HG03095 (cell line): ENCODE measurements at regions not wholly inside any gene's neighbourhood (a gene's known extent, or its start where the extent isn't known, plus 50 kb on each side); places are given as distances from the start of the nearest gene placed in this dataset.
"Not testable (repeated sequence)": the region's sequence is repeated elsewhere in the genome, so short reads cannot be mapped to it uniquely, and the experiment has no call there.

Source experiments
- ATAC-seq: cut with Tn5 transposase; IDR thresholded peaks from one replicate; pipeline ENCODE4 v1.9.1; 2021; ENCODE audit warnings: moderate library complexity; ENCODE audit not compliant: unreplicated experiment

- ATAC-seq = no peak
Observed at GRCh38 chr13:69283301-69283700, 824.3 kb upstream of the ATXN8OS start.

- no peak for ATAC-seq
Observed at GRCh38 chr13:69280399-69280798, 827.2 kb upstream of the ATXN8OS start.

DNA sequence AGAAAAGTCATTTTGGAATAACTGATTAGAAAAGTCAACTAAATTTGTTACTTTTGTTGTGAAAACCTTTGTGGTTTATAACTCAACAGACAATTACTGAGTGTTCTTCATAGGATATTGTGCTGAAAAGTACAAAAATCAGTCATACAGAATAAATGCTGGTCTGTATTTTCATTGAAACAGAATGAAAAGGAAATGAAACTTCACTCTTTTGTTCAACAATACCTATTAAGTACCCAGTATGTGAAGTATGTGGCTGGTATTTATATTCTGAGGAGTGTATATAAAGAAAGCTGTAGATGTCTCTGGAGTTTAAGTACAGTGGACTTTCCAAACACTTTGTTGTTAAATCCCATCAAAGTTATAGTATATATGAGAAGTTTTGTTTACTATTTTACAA lies 828.4 kb upstream of the ATXN8OS start:
- ATAC-seq = no peak

- ATAC-seq = no peak
Observed at GRCh38 chr13:69274231-69274630, 833.4 kb upstream of the ATXN8OS start.

DNA sequence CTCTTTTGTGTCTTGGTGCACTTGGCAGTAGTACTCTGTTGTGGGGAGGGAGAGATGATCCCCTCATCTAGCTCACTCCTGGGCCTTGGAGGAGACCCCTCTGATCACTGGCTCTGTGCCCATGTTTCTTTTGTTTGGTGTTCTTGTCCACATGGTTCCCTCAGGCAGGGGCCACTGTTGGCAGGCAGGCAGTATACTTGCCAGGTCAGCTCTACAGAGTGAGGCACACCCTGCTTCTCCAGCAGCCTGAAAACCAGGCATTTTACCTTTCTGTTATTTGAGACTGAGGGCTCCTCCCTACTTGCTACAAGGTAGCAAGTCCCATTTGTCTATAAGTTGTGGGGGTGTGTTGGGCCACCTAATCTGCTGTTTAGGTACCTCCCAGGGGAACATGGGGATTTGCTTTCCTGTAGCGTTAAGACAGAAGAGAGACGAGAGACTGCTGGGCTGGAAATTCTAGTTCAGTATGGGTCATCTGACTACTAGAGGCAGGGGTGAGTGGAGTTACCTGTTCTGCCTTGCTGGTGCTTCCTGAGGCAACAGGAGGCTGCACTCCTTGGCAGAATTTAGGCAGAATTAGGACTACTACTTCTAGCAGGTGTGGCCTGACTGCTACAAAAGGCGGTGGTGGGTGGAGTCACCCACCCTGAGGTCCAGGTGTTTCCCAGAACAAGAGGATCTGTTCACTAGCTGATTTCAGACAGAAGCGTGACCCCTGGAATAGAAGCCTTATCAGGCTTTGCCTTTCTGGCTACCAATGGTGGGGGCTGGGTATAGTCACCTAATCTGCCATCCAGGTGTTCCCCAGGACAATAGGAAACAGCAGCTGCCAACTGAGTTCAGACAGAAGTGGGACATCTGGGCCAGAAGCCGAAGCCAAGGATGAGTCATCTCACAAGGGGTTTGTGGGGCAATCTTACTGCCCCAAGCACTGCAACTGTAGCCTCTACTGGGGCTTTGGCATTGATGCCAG lies 843.0 kb upstream of the ATXN8OS start:
- no peak for ATAC-seq

- no peak for ATAC-seq
Observed at GRCh38 chr13:69243366-69243765, 864.3 kb upstream of the ATXN8OS start.

DNA sequence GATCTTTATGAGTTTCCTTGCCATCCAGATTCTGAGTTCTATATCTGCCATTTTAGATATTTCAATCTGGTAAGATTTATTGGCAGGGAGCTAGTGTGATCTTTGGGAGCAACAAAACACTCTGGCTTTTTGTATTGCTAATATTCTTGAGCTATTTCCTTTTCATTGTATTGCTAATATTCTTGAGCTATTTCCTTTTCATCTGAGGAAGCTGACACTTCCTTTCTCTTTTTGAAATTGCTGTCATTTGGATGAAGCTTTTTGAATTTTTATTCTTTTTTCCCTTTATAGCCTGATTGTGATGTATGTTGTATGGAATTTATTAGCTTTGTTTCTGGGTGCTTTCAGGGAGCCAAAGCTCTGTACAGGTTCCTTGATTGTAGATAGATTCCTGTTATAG lies 873.5 kb upstream of the ATXN8OS start:
- no peak for ATAC-seq

GRCh38 chr13:69226427-69226826 lies 881.2 kb upstream of the ATXN8OS start:
- ATAC-seq = no peak

DNA sequence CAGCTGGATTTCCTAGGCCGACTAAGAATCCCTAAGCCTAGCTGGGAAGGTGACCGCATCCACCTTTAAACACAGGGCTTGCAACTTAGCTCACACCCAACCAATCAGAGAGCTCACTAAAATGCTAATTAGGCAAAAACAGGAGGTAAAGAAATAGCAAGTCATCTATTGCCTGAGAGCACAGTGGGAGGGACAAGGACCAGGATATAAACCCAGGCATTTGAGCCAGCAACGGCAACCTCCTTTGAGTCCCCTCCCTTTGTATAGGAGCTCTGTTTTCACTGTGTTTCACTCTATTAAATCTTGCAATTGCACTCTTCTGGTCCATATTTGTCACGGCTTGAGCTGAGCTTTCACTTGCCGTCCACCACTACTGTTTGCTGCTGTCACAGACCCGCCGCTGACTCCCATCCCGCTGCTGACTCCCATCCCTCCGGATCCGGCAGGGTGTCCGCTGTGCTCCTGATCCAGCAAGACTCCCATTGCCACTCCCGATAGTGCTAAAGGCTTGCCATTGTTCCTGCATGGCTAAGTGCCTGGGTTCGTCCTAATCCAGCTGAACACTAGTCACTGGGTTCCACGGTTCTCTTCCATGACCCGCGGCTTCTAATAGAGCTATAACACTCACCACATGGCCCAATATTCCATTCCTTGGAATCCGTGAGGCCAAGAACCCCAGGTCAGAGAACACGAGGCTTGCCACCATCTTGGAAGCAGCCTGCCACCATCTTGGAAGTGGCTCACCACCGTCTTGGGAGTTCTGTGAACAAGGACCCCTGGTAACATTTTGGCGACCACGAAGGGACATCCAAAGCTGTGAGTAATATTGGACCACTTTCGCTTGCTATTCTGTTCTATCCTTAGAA lies 885.8 kb upstream of the ATXN8OS start:
- ATAC-seq = not testable (repeated sequence)

- ATAC-seq = no peak
Observed at GRCh38 chr13:69213396-69213795, 894.2 kb upstream of the ATXN8OS start.

GRCh38 chr13:69204620-69205019 lies 903.0 kb upstream of the ATXN8OS start:
- no peak for ATAC-seq

GRCh38 chr13:69202996-69203395 lies 904.6 kb upstream of the ATXN8OS start:
- no peak for ATAC-seq

GRCh38 chr13:69199664-69200063 lies 908.0 kb upstream of the ATXN8OS start:
- no peak for ATAC-seq

DNA sequence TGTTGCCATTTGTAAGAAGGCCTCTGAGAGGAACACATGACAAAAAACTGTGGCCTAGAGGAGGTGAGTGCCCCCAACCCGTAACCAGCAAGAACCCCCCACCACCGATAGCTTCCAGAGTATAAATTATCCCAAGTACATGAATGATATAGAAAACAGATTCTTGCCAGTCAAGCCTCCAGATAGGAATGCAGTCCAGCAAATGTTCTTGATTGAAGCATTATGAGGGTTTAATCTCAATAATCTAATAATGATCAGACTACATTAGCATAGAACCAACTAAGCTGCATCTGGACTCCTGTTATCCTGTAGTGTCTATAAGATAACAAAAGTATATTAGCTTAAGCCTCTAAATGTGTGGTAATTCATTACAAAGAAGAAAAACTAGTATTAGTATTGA lies 908.9 kb upstream of the ATXN8OS start:
- ATAC-seq = no peak

DNA sequence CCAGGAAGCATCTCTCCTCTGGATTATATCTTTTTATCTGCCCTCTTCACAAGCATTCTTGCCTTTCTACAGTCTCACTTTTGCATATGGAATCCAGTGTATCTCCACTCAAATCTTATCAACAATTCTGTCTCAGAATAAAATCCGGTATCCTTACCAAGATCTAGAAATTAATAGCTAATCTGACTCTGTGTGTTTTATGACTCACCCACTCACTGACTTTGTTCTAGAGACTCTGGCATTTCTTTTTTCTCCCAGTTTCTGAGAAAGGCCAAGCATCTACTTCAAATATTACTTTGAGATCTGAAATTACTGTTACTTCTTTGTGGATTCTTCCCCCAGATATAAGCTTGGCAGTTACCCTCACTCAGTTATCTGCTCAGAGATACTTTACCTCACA lies 913.5 kb upstream of the ATXN8OS start:
- ATAC-seq = no peak

DNA sequence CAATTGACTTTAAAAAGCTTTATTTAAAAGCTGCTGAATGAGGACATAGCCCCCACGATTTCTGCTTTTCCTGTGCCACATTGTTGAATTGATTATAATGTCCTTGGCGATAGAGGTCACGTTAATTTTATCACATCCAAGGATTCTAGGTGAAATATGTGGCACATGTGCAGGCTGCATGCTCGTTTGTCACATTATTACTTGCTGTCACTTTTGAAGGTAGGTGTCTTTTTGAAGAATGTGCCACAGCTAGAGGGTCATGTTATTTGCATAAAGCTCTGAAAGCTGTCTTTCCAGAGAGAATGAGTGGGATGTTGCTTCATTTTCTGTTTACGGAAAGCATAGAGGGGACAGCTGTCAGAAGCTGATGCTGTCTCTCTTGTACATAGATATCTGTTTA lies 927.6 kb upstream of the ATXN8OS start:
- no peak for ATAC-seq

GRCh38 chr13:69178000-69178399 lies 929.6 kb upstream of the ATXN8OS start:
- no peak for ATAC-seq

DNA sequence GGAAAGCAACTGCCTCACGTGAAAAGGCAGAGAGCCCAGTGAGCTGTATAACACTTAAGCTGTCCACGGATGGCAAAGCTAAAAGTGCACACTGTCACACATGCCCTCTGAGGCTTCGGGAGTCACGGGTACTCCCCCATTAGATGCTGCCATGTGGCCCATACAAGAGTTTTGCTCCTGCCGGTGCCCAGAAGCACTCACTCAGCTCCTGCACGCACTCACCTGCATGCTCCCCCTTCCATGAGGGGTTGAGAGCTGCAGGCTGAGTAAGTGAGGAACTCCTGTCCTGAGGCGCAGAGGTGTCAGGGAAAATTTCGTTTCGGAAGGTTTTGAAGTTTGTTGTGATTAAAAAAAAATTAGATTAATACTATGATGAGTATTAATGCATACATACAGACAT lies 939.2 kb upstream of the ATXN8OS start:
- no peak for ATAC-seq

DNA sequence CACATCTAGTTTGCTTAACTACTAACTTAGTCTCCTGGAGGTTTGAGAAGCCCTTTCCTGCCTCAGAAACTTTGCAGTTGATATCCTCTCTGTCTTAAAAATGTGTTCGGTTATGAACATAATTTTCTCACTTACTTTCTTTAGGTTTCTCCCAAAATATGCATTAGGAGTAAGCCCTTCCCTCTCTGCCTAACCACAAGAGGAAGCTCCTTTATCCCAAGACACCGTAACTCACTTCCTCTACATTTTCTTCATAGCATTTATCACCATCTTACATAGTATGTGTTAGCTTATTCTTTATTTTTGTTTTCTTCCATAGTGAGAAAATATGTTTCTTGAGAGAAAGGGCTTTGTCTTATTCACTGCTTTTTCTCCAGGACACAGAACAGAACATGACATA lies 952.5 kb upstream of the ATXN8OS start:
- ATAC-seq = no peak

DNA sequence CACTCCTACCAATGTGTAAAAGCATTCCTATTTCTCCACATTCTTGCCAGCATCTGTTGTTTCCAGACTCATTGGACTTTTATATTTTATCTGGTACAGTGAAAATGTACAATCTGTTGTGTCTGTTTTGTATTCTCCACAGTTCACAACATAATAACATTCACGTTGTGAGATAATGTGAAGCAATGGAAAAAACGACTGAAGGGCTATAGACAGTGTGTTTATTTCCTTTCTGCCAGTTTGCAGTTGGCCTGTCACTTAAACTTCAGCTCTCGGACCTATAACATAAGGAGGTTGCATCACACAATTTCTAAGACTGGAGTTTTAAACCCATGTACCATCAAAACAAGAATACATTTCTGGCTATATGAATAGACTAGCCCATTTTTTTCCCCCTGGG lies 965.5 kb upstream of the ATXN8OS start:
- no peak for ATAC-seq

DNA sequence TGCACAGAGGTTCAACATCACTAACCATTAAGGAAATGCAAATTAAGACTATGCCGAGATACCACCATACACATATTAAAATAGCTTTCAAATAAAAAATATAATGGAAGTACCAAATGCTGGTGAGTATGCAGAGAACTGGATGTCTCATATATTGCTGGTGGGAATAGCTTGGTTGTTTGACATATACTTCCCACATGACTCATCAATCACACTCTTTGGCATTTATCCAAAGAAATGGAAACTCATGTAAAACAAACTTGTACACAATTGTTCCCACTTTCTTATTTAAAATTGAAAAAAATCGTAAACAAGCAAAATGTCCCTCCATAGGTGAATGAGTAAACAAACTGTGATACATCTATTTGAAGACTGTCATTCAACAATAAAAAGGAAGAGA lies 982.6 kb upstream of the ATXN8OS start:
- ATAC-seq = no peak
